ENCODE measurements at regions not wholly inside any gene's neighbourhood (a gene's known extent, or its start where the extent isn't known, plus 50 kb on each side); places are given as distances from the start of the nearest gene placed in this dataset.

GRCh38 chr6:73985891-73986290 is 289.9 kb downstream of the CD109 start:
- TF ChIP-seq GATA2 (IDR thresholded peaks at IDR 0.05; ENCODE audit: low read depth, low read length) (no peak), GATA3 (IDR thresholded peaks at IDR 0.05; ENCODE audit: low read depth, low read length) (no peak)

- TF ChIP-seq GATA2 (IDR thresholded peaks at IDR 0.05; ENCODE audit: low read depth, low read length) (no peak), GATA3 (IDR thresholded peaks at IDR 0.05; ENCODE audit: low read depth, low read length) (no peak)
Observed at GRCh38 chr6:73984571-73985210, 288.7 kb downstream of the CD109 start.

- TF ChIP-seq GATA3 (IDR thresholded peaks at IDR 0.05; ENCODE audit: low read depth, low read length) (no peak), GATA2 (IDR thresholded peaks at IDR 0.05; ENCODE audit: low read depth, low read length) (no peak)
Observed at GRCh38 chr6:73983367-73983766, 287.4 kb downstream of the CD109 start.

GRCh38 chr6:73980096-73980495 is 284.1 kb downstream of the CD109 start:
- TF ChIP-seq GATA2 (IDR thresholded peaks at IDR 0.05; ENCODE audit: low read depth, low read length) (no peak), GATA3 (IDR thresholded peaks at IDR 0.05; ENCODE audit: low read depth, low read length) (no peak)

- no peak for TF ChIP-seq GATA2 (IDR thresholded peaks at IDR 0.05; ENCODE audit: low read depth, low read length)
- TF ChIP-seq GATA3 (IDR thresholded peaks at IDR 0.05; ENCODE audit: low read depth, low read length): no peak
Observed at GRCh38 chr6:73978330-73978729, 282.3 kb downstream of the CD109 start.

- TF ChIP-seq GATA2 (IDR thresholded peaks at IDR 0.05; ENCODE audit: low read depth, low read length) (no peak), GATA3 (IDR thresholded peaks at IDR 0.05; ENCODE audit: low read depth, low read length) (no peak)
Observed at GRCh38 chr6:73969971-73970970, 274.3 kb downstream of the CD109 start.

GRCh38 chr6:73968221-73968757 is 272.3 kb downstream of the CD109 start:
- TF ChIP-seq GATA3 (IDR thresholded peaks at IDR 0.05; ENCODE audit: low read depth, low read length): no peak
- no peak for TF ChIP-seq GATA2 (IDR thresholded peaks at IDR 0.05; ENCODE audit: low read depth, low read length)

- TF ChIP-seq GATA2 (IDR thresholded peaks at IDR 0.05; ENCODE audit: low read depth, low read length): no peak
- no peak for TF ChIP-seq GATA3 (IDR thresholded peaks at IDR 0.05; ENCODE audit: low read depth, low read length)
Observed at GRCh38 chr6:73965539-73966029, 269.6 kb downstream of the CD109 start.

- no peak for TF ChIP-seq GATA3 (IDR thresholded peaks at IDR 0.05; ENCODE audit: low read depth, low read length)
- TF ChIP-seq GATA2 (IDR thresholded peaks at IDR 0.05; ENCODE audit: low read depth, low read length): no peak
Observed at GRCh38 chr6:73964241-73964854, 268.3 kb downstream of the CD109 start.

- no peak for TF ChIP-seq GATA2 (IDR thresholded peaks at IDR 0.05; ENCODE audit: low read depth, low read length)
- TF ChIP-seq GATA3 (IDR thresholded peaks at IDR 0.05; ENCODE audit: low read depth, low read length): no peak
Observed at GRCh38 chr6:73962884-73963283, 266.9 kb downstream of the CD109 start.

- no peak for TF ChIP-seq GATA2 (IDR thresholded peaks at IDR 0.05; ENCODE audit: low read depth, low read length)
- TF ChIP-seq GATA3 (IDR thresholded peaks at IDR 0.05; ENCODE audit: low read depth, low read length): no peak
Observed at GRCh38 chr6:73956305-73956704, 260.3 kb downstream of the CD109 start.

- no peak for TF ChIP-seq GATA3 (IDR thresholded peaks at IDR 0.05; ENCODE audit: low read depth, low read length)
- TF ChIP-seq GATA2 (IDR thresholded peaks at IDR 0.05; ENCODE audit: low read depth, low read length): no peak
Observed at GRCh38 chr6:73955800-73956199, 259.8 kb downstream of the CD109 start.

GRCh38 chr6:73954881-73955280 is 258.9 kb downstream of the CD109 start:
- TF ChIP-seq GATA2 (IDR thresholded peaks at IDR 0.05; ENCODE audit: low read depth, low read length) (no peak), GATA3 (IDR thresholded peaks at IDR 0.05; ENCODE audit: low read depth, low read length) (no peak)

GRCh38 chr6:73951183-73951582 is 255.2 kb downstream of the CD109 start:
- TF ChIP-seq GATA3 (IDR thresholded peaks at IDR 0.05; ENCODE audit: low read depth, low read length) (no peak), GATA2 (IDR thresholded peaks at IDR 0.05; ENCODE audit: low read depth, low read length) (no peak)

Measured in SH-SY5Y (cell line).